CD4-positive, alpha-beta T cell (primary cell): ENCODE measurements at regions not wholly inside any gene's neighbourhood (a gene's known extent, or its start where the extent isn't known, plus 50 kb on each side); places are given as distances from the start of the nearest gene placed in this dataset.

Source experiments
- ATAC-seq: fragments of 200-7000 bp; cut with Tn5 transposase; one replicate; pipeline ENCODE4 v1.10.0; 2022; ENCODE audit warnings: mild to moderate bottlenecking; ENCODE audit not compliant: poor library complexity
- CTCF ChIA-PET: fragments of 350-600 bp; sonication (Branson Sonifier 250); formaldehyde crosslinking; loops from one replicate; lab custom pipeline; 2021; ENCODE audit warnings: antibody characterized with exemption, inconsistent platforms; lab: Charles Lee
- POLR2A ChIA-PET: fragments of 350-600 bp; sonication (Branson Sonifier 250); formaldehyde crosslinking; loops from one replicate; lab custom pipeline; 2021; ENCODE audit warnings: antibody characterized with exemption, inconsistent platforms; lab: Charles Lee
- DNase-seq, 14 experiments: peaks; one replicate each; pipeline ENCODE4 v3.0.0-alpha.2; 2013 to 2020; ENCODE audit warnings: mixed read lengths in 2 of 14
- H3K27ac ChIP-seq, 2 donors: one replicate each; pipeline versions ENCODE4 v1.5.1 to v1.7.0; 2013; ENCODE audit warnings: low read length in 2 of 2, low read depth in 1 of 2, mild to moderate bottlenecking in 1 of 2
- H3K27me3 ChIP-seq, 2 experiments: 1 replicate in 1 of 2; 2 replicates in 1 of 2; pipeline versions ENCODE4 v1.6.1 to v1.7.0; 2013; ENCODE audit warnings: low read length in 2 of 2, control low read depth in 1 of 2, mild to moderate bottlenecking in 1 of 2, moderate library complexity in 1 of 2; ENCODE audit not compliant: insufficient read depth in 2 of 2, control insufficient read depth in 1 of 2
- H3K36me3 ChIP-seq: one replicate; pipeline ENCODE4 v1.6.1; 2013; ENCODE audit warnings: low read length, control low read depth; ENCODE audit not compliant: insufficient read depth
- H3K4me1 ChIP-seq: one replicate; pipeline ENCODE4 v1.6.1; 2013; ENCODE audit warnings: low read length, control low read depth; ENCODE audit not compliant: insufficient read depth
- H3K4me3 ChIP-seq: one replicate; pipeline ENCODE4 v1.5.1; 2013; ENCODE audit warnings: mild to moderate bottlenecking, low read length, moderate library complexity
- H3K9me3 ChIP-seq, 2 experiments: 1 replicate in 1 of 2; 2 replicates in 1 of 2; pipeline versions ENCODE4 v1.6.1 to v1.7.0; 2013; ENCODE audit warnings: low read length in 2 of 2, mild to moderate bottlenecking in 2 of 2, control low read depth in 1 of 2, moderate library complexity in 1 of 2; ENCODE audit not compliant: control insufficient read depth in 1 of 2, insufficient read depth in 1 of 2
- H3K27ac Mint-ChIP-seq: one replicate; pipeline ENCODE4 v1.8.0; 2020; ENCODE audit warnings: mixed read lengths
- H3K27me3 Mint-ChIP-seq: one replicate; pipeline ENCODE4 v1.8.0; 2021; ENCODE audit warnings: mixed read lengths
- H3K36me3 Mint-ChIP-seq: one replicate; pipeline ENCODE4 v1.8.0; 2021; ENCODE audit warnings: low read depth, mixed read lengths
- H3K4me1 Mint-ChIP-seq: one replicate; pipeline ENCODE4 v1.8.0; 2021; ENCODE audit warnings: low read depth, mixed read lengths
- H3K4me3 Mint-ChIP-seq: one replicate; pipeline ENCODE4 v1.8.0; 2020; ENCODE audit warnings: mild to moderate bottlenecking, mixed read lengths
- H3K9me3 Mint-ChIP-seq: one replicate; pipeline ENCODE4 v1.8.0; 2020; ENCODE audit warnings: mixed read lengths
- intact Hi-C, 2 experiments: fragments of 100-400 bp; cut with DNase I in 1 of 2; cut with micrococcal nuclease in 1 of 2; formaldehyde crosslinking; loops; one replicate each; pipeline versions ENCODE4 v1.15.1 to v1.9.0; 2023 to 2025; cut with DNase I, micrococcal nuclease
- TF ChIP-seq, protein P1 (sequence below): fragments of 200-600 bp; IDR thresholded peaks from one replicate; pipeline ENCODE4 v1.8.0; 2022; ENCODE audit warnings: antibody characterized with exemption, mild to moderate bottlenecking

DNA sequence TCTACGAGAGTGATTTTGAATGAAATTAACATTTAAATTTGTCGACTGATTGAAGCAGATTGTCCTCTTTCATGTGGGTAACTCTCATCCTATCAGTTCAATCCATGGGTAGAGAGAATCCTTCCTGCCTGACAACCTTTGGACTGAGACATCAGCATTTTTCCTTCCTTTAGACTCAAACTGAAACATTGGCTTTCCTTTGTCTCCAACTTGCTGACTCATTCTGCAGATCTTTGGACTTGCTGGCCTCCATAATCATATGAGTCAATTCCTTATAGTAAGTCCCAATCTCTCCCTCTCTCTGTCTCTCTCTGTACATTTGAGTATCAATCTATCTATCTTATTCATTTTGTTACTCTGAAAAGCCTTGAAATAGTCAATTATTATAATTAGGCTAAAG, 416.7 kb downstream of the LRRIQ3 start:
- CTCF ChIA-PET: no interaction called here
- H3K27ac ChIP-seq: no peak overlapping the region
- ATAC-seq: no peak

DNA sequence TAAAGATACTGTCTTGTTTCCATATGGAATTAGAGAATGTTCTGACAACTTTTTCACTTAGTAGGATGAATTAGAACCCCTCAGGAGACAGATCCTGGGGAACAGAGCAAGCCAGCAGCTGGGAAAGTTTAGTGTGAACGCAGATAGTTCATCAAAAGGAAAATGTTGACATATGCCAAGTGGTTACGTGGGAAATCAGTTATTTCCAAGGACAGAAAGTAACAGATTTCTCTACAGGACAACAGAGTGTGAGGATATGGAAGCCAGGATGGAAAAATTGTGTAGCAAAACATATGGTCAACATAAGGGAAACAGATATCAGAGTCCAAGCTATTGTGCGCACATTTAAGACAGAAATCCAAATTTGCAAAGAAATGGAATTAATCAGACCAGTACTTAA, 419.5 kb downstream of the LRRIQ3 start:
- Histone ChIP-seq H3K27me3 (no peaks in the 10 kb centered on the region), H3K27ac (no peak overlapping the region), H3K9me3 (no peaks in the 10 kb centered on the region), H3K4me1 (no peaks in the 10 kb centered on the region), H3K36me3 (no peaks in the 10 kb centered on the region), H3K4me3 (no peak overlapping the region)
- Mint-ChIP-seq H3K27me3 (no peaks in the 10 kb centered on the region), H3K9me3 (no peaks in the 10 kb centered on the region), H3K4me1 (no peaks in the 10 kb centered on the region), H3K27ac (no peak overlapping the region), H3K4me3 (no peak overlapping the region), H3K36me3 (no peaks in the 10 kb centered on the region)
- intact Hi-C loops: no loop called here
- CTCF ChIA-PET: no interaction called here
- TF ChIP-seq, protein P1, sequence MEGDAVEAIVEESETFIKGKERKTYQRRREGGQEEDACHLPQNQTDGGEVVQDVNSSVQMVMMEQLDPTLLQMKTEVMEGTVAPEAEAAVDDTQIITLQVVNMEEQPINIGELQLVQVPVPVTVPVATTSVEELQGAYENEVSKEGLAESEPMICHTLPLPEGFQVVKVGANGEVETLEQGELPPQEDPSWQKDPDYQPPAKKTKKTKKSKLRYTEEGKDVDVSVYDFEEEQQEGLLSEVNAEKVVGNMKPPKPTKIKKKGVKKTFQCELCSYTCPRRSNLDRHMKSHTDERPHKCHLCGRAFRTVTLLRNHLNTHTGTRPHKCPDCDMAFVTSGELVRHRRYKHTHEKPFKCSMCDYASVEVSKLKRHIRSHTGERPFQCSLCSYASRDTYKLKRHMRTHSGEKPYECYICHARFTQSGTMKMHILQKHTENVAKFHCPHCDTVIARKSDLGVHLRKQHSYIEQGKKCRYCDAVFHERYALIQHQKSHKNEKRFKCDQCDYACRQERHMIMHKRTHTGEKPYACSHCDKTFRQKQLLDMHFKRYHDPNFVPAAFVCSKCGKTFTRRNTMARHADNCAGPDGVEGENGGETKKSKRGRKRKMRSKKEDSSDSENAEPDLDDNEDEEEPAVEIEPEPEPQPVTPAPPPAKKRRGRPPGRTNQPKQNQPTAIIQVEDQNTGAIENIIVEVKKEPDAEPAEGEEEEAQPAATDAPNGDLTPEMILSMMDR: no peak
- POLR2A ChIA-PET: no interaction called here
- ATAC-seq (no peak), DNase-seq (no peak)

More for the DNA sequence above, 416.7 kb downstream of the LRRIQ3 start:
- intact Hi-C loops: no loop called here
- Mint-ChIP-seq H3K4me1 (no peaks in the 10 kb centered on the region), H3K27me3 (no peaks in the 10 kb centered on the region), H3K27ac (no peak overlapping the region), H3K36me3 (no peaks in the 10 kb centered on the region), H3K4me3 (no peak overlapping the region), H3K9me3 (peaks cover under 1% of the 10 kb centered on the region)
- no peaks in the 10 kb centered on the region for H3K4me1 ChIP-seq
- no peaks in the 10 kb centered on the region for H3K36me3 ChIP-seq
- TF ChIP-seq, protein P1: no peak
- no peak for DNase-seq
- H3K9me3 ChIP-seq: no peaks in the 10 kb centered on the region
- POLR2A ChIA-PET: no interaction called here
- H3K27me3 ChIP-seq: no peaks in the 10 kb centered on the region
- no peak overlapping the region for H3K4me3 ChIP-seq

DNA sequence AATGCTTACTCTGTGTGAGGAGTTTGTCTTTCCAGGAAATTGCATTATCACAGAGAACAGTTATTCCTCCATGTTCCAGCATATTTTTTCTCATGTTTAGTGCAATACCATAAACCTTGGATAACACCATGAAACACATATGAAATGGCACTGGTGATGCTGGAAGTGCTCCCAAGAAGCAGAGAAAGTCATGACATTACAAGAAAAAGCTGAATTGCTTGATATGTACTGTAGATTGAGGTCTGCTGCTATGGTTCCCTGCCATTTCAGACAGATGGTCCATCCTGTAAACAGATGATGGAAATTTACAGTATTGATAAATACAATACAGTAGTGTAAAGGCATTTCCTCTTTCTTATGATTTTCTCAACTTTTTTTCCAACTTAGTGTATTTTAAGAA, 422.1 kb downstream of the LRRIQ3 start:
- TF ChIP-seq, protein P1: no peak
- no peaks in the 10 kb centered on the region for H3K36me3 Mint-ChIP-seq

More for the DNA sequence above, 422.1 kb downstream of the LRRIQ3 start:
- H3K4me1 ChIP-seq: no peaks in the 10 kb centered on the region
- POLR2A ChIA-PET: no interaction called here
- CTCF ChIA-PET: no interaction called here
- intact Hi-C loops: no loop called here
- Mint-ChIP-seq H3K9me3 (no peaks in the 10 kb centered on the region), H3K27ac (no peak overlapping the region), H3K4me3 (no peak overlapping the region), H3K4me1 (no peaks in the 10 kb centered on the region), H3K27me3 (no peaks in the 10 kb centered on the region)
- no peaks in the 10 kb centered on the region for H3K27me3 ChIP-seq
- no peaks in the 10 kb centered on the region for H3K36me3 ChIP-seq
- no peak for ATAC-seq
- H3K4me3 ChIP-seq: no peak overlapping the region
- no peak for DNase-seq
- peaks cover 0 to 6% of the 10 kb centered on the region in 2 experiments for H3K9me3 ChIP-seq
- no peak overlapping the region for H3K27ac ChIP-seq
